GM10248 (cell line): ENCODE measurements at regions not wholly inside any gene's neighbourhood (a gene's known extent, or its start where the extent isn't known, plus 50 kb on each side); places are given as distances from the start of the nearest gene placed in this dataset.

Source experiments
- CTCF ChIA-PET: fragments of 300-600 bp; sonication (Branson Sonifier 250); formaldehyde crosslinking; extraction: SDS; loops from one replicate; lab custom pipeline; 2021; ENCODE audit warnings: antibody characterized with exemption; lab: Yijun Ruan, JAX
- POLR2A ChIA-PET: fragments of 350-650 bp; sonication (Branson Sonifier 250); formaldehyde crosslinking; extraction: SDS; loops from one replicate; lab custom pipeline; 2020; ENCODE audit warnings: antibody characterized with exemption; lab: Yijun Ruan, JAX
- DNase-seq: peaks from one replicate; pipeline ENCODE4 v3.0.0; 2012; ENCODE audit errors: extremely low spot score
- CTCF ChIP-seq: IDR thresholded peaks from 2 replicates; pipeline ENCODE4 v1.5.1; 2012; ENCODE audit warnings: mild to moderate bottlenecking, low read depth; ENCODE audit errors: extremely low read depth, missing control alignments, control extremely low read depth

GRCh38 chr11:19530505-19530904, 182.1 kb upstream of the NAV2 start:
- CTCF ChIA-PET: no interaction called here
- DNase-seq: no peak
- POLR2A ChIA-PET: no interaction called here
- no peak for TF ChIP-seq CTCF

GRCh38 chr11:19526119-19526518, 186.5 kb upstream of the NAV2 start:
- CTCF ChIA-PET: interaction anchor here (1.7 kb wide), 1 partner anchor 10 kb away, joined by 6 read pairs; no protein-coding TSS in a partner anchor
- POLR2A ChIA-PET: no interaction called here
- DNase-seq: no peak
- TF ChIP-seq CTCF: no peak

GRCh38 chr11:19525714-19526113, 186.9 kb upstream of the NAV2 start:
- no peak for DNase-seq
- CTCF ChIA-PET: interaction anchor here (1.4 to 1.7 kb wide), 2 partner anchors 10 kb away, joined by 4 to 6 read pairs; no protein-coding TSS in a partner anchor
- no peak for TF ChIP-seq CTCF
- POLR2A ChIA-PET: no interaction called here

- POLR2A ChIA-PET: no interaction called here
Measured at GRCh38 chr11:19525276-19525675, 187.4 kb upstream of the NAV2 start.

GRCh38 chr11:19524171-19524671, 188.4 kb upstream of the NAV2 start:
- CTCF ChIA-PET: interaction anchor here (0.9 to 1.9 kb wide), 6 partner anchors 12 to 176 kb away, joined by 3 to 7 read pairs (median 4); no protein-coding TSS in a partner anchor
- TF ChIP-seq CTCF: no peak
- no peak for DNase-seq

More at GRCh38 chr11:19525276-19525675, 187.4 kb upstream of the NAV2 start:
- TF ChIP-seq CTCF: no peak
- CTCF ChIA-PET: interaction anchor here (1.1 to 1.9 kb wide), 3 partner anchors 10 to 28 kb away, joined by 4 to 7 read pairs (median 4); no protein-coding TSS in a partner anchor
- no peak for DNase-seq

GRCh38 chr11:19520681-19521080, 192.0 kb upstream of the NAV2 start:
- TF ChIP-seq CTCF: no peak
- DNase-seq: no peak
- ChIA-PET CTCF (interaction anchor here (0.8 kb wide), 1 partner anchor 43 kb away, joined by 3 read pairs; no protein-coding TSS in a partner anchor), POLR2A (no interaction called here)

More at GRCh38 chr11:19524171-19524671, 188.4 kb upstream of the NAV2 start:
- POLR2A ChIA-PET: no interaction called here
